Esophagus muscularis mucosa (tissue), 4 donors: ENCODE measurements at regions not wholly inside any gene's neighbourhood (a gene's known extent, or its start where the extent isn't known, plus 50 kb on each side); places are given as distances from the start of the nearest gene placed in this dataset.

Experiments
- EP300 ChIP-seq: sonication (generic); formaldehyde crosslinking; IDR thresholded peaks from one replicate; pipeline ENCODE4 v1.6.1; 2017; ENCODE audit warnings: antibody characterized with exemption
- POLR2A ChIP-seq: fragments of 450-650 bp; IDR thresholded peaks from one replicate; pipeline ENCODE4 v1.6.1; 2017; ENCODE audit warnings: antibody characterized with exemption, moderate library complexity, mild to moderate bottlenecking, low read depth
- TF ChIP-seq, protein P1 (sequence below), 3 experiments: fragments of 200-600 bp in 2 of 3; fragments of 450-650 bp in 1 of 3; sonication (generic) in 2 of 3; IDR thresholded peaks; one replicate each; pipeline ENCODE4 v1.5.1; 2017 to 2019; ENCODE audit warnings: antibody characterized with exemption in 3 of 3, mild to moderate bottlenecking in 2 of 3, moderate library complexity in 1 of 3

GRCh38 chr9:2559192-2560152 is 62.1 kb upstream of the VLDLR start:
- TF ChIP-seq, protein P1, sequence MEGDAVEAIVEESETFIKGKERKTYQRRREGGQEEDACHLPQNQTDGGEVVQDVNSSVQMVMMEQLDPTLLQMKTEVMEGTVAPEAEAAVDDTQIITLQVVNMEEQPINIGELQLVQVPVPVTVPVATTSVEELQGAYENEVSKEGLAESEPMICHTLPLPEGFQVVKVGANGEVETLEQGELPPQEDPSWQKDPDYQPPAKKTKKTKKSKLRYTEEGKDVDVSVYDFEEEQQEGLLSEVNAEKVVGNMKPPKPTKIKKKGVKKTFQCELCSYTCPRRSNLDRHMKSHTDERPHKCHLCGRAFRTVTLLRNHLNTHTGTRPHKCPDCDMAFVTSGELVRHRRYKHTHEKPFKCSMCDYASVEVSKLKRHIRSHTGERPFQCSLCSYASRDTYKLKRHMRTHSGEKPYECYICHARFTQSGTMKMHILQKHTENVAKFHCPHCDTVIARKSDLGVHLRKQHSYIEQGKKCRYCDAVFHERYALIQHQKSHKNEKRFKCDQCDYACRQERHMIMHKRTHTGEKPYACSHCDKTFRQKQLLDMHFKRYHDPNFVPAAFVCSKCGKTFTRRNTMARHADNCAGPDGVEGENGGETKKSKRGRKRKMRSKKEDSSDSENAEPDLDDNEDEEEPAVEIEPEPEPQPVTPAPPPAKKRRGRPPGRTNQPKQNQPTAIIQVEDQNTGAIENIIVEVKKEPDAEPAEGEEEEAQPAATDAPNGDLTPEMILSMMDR (IDR thresholded peaks at IDR 0.05): no peak
- no peak for TF ChIP-seq POLR2A
- TF ChIP-seq EP300: no peak
